Stomach (tissue), 4 donors: ENCODE measurements at regions not wholly inside any gene's neighbourhood (a gene's known extent, or its start where the extent isn't known, plus 50 kb on each side); places are given as distances from the start of the nearest gene placed in this dataset.

Source experiments
- EP300 ChIP-seq: sonication (generic); formaldehyde crosslinking; IDR thresholded peaks from one replicate; pipeline ENCODE4 v1.6.1; 2017; ENCODE audit warnings: antibody characterized with exemption
- TF ChIP-seq, protein P1 (sequence below), 7 experiments: fragments of 450-650 bp in 4 of 7; fragments of 200-600 bp in 3 of 7; sonication (generic) in 3 of 7; IDR thresholded peaks; one replicate each; pipeline ENCODE4 v1.5.1; 2016 to 2019; ENCODE audit warnings: antibody characterized with exemption in 7 of 7, control low read depth in 2 of 7, mild to moderate bottlenecking in 1 of 7

DNA sequence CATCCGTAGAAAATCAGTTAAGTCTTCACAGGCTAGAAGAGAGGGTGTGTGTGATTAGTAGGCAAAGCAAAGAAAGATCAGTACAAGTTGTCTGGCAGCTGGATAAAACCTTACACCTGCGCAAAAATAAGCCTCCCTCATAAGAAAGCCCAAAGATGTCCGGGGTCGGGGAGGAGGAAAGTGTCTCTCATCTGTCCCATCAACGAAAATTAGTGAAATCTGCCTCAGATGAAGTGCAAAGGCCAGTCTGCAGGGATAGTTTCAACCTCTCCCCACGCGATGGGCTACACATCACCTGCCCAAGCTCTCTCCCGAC, 333.9 kb downstream of the SRGAP2C start:
- TF ChIP-seq EP300 = no peak
- TF ChIP-seq, protein P1, sequence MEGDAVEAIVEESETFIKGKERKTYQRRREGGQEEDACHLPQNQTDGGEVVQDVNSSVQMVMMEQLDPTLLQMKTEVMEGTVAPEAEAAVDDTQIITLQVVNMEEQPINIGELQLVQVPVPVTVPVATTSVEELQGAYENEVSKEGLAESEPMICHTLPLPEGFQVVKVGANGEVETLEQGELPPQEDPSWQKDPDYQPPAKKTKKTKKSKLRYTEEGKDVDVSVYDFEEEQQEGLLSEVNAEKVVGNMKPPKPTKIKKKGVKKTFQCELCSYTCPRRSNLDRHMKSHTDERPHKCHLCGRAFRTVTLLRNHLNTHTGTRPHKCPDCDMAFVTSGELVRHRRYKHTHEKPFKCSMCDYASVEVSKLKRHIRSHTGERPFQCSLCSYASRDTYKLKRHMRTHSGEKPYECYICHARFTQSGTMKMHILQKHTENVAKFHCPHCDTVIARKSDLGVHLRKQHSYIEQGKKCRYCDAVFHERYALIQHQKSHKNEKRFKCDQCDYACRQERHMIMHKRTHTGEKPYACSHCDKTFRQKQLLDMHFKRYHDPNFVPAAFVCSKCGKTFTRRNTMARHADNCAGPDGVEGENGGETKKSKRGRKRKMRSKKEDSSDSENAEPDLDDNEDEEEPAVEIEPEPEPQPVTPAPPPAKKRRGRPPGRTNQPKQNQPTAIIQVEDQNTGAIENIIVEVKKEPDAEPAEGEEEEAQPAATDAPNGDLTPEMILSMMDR (IDR thresholded peaks at IDR 0.05) = no peak
